IPS-20b (cell line): ENCODE measurements at regions not wholly inside any gene's neighbourhood (a gene's known extent, or its start where the extent isn't known, plus 50 kb on each side); places are given as distances from the start of the nearest gene placed in this dataset.

Experiments
- H3K27ac ChIP-seq: one replicate; pipeline ENCODE4 v1.5.1; 2013; ENCODE audit warnings: low read length
- H3K27me3 ChIP-seq: 2 replicates; pipeline ENCODE4 v1.6.1; 2013; ENCODE audit warnings: mild to moderate bottlenecking, low read length, inconsistent platforms; ENCODE audit not compliant: insufficient read depth
- H3K36me3 ChIP-seq: 2 replicates; pipeline ENCODE4 v1.6.1; 2013; ENCODE audit warnings: low read depth, mild to moderate bottlenecking, inconsistent platforms, low read length, moderate library complexity; ENCODE audit not compliant: insufficient read depth
- H3K4me1 ChIP-seq: 2 replicates; pipeline ENCODE4 v1.6.1; 2013; ENCODE audit warnings: mild to moderate bottlenecking, control low read depth, inconsistent platforms, low read length, moderate library complexity; ENCODE audit not compliant: insufficient read depth
- H3K4me3 ChIP-seq: 2 replicates; pipeline ENCODE4 v1.5.1; 2013; ENCODE audit warnings: mild to moderate bottlenecking, low read length, inconsistent platforms
- H3K9ac ChIP-seq: 2 replicates; pipeline ENCODE4 v1.6.1; 2013; ENCODE audit warnings: low read depth, mild to moderate bottlenecking, inconsistent platforms, low read length, moderate library complexity
- H3K9me3 ChIP-seq: 2 replicates; pipeline ENCODE4 v1.6.1; 2013; ENCODE audit warnings: mild to moderate bottlenecking, low read depth, low read length, inconsistent platforms; ENCODE audit not compliant: insufficient read depth

DNA sequence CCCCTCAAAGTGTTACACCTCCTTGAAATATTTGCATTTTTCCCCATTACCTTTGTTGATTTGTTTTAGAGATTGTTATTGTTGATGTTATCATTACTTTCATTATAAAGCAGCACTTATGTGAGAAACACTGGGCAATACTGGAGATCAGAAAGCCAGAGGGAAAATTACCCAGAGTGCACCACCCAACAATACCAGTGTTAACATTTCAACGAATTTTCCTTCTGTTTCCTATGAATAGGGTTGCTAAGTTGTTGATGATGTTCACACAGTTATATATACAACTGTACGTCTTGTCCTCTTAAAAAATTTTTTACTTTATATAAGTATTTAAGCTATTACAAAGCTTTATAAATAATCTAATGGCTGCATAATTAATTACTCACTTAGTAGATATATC lies 173.6 kb upstream of the UMPS start:
- H3K27ac ChIP-seq = no peak overlapping the region

DNA sequence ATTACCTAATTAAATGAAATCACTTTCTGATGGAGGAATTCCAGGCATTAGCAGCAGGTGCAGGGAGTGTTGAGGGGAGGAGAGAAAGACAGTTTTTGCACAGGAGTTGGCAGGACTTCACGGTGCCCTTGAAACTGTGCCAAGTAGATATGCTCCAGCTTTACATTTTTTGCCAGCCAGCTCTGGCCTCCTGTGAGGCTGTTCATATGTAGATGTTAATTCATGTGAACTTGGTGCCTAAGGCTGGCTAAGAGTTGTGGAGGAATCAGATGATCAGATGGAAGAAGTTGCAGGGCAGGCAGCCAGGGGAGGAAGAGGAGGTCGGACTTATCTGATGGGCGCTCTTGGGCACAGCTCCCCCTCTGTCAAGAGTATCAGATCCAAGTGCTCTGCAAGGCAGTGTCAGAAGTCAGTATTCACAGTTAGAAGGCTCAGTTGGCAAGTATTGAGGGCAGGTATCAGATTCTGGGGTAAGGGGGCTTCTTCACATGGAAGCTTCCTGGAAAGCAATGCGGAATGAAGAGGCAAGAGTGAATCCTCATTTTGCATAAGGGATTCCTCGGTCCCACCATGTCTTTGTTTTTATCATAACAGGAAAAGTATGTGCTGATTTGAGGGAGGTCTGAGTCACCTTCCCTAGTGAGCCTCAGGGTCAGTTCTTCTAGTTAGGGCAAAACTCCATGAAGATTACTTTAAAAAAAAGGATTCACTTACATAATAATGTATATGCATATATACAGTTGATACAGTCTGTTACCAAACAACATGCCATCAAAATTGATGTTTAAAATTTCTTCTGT lies 172.6 kb upstream of the UMPS start:
- H3K27ac ChIP-seq = no peak overlapping the region
- peaks cover 12% of the 10 kb centered on the region for H3K4me1 ChIP-seq
- no peaks in the 10 kb centered on the region for H3K27me3 ChIP-seq
- H3K4me3 ChIP-seq = no peak overlapping the region
- no peaks in the 10 kb centered on the region for H3K36me3 ChIP-seq
- H3K9me3 ChIP-seq = no peaks in the 10 kb centered on the region
- H3K9ac ChIP-seq = no peak overlapping the region

More for the DNA sequence above, 173.6 kb upstream of the UMPS start:
- Histone ChIP-seq H3K4me3 (no peak overlapping the region), H3K27me3 (no peaks in the 10 kb centered on the region), H3K36me3 (no peaks in the 10 kb centered on the region), H3K9ac (no peak overlapping the region), H3K4me1 (peaks cover 12% of the 10 kb centered on the region), H3K9me3 (no peaks in the 10 kb centered on the region)

DNA sequence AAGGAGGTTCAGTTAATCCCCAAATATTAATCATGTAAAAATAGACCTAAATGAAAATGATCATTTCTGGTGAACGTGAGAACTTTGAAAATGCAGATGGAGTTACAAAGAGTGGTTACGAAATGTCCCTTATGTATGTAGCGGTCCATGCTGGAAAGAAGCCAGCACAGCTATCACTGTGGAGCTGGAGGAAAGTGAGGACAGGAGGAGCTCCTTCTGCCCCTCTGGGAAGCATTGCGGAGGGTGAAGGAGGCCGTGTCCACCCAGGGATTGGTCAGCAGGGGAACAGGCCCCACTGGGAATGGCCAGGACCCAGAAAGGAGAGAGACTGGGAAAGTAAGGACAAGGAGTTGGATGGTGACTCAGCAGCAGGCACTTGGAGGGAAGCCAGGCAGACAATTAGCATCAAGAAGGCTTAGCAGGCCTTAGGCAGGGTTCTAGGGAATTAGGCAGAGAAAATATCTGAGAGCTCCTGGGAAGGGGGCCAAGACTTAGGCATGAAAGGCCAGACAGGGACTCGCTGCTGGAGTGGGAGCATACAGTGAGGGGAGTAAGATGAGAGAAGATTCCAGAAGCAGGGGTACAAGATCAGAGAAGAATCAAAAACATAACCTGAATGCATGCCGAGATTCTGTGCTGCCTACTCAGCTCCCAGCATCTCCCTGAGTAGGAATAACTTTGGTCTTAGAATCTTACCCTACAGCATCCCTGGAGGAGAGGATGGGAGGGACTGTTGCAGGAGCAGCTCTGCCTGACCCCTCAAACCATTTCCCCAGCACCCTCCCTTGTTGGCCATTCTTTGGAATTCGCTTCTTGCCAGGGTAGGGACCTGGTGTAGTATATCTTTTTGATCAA lies 171.0 kb upstream of the UMPS start:
- no peak overlapping the region for H3K9ac ChIP-seq
- H3K4me3 ChIP-seq = no peak overlapping the region
- H3K4me1 ChIP-seq = peaks cover 12% of the 10 kb centered on the region
- H3K36me3 ChIP-seq = no peaks in the 10 kb centered on the region
- H3K27ac ChIP-seq = no peak overlapping the region
- H3K27me3 ChIP-seq = no peaks in the 10 kb centered on the region
- no peaks in the 10 kb centered on the region for H3K9me3 ChIP-seq

DNA sequence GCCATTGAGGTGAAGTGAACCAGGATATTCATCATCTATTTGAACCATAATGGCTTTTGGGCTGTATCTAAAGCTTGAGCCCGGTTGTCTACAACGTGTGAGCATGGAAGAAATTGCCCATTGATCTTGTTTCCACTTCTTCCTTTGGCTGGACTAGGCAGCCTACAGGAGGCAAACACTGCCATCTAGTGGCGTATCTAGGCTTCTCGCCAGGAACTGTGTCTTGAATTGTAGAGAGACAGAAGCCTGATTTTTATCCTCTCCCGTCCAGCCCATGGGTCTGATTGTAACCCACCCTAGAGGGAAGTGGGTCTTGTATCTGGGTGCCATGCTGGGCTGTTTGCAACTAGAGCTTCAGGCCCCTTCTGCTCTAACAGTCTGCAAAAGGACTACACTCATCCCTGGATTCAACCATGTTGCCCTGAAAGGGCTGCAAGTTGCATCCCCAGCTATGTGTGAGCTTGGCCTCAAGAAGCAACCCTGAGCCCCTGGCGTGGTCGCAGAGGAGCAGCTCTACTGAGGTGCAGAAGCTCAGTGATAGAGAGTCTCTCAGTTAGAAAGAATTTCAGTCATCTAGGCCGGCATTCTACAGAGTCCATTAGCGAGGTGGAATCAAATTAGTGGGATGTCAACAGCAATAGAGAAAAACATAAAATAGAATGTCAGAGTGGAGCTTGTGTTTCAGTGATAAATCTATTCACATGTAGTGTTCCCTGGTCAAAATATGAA lies 170.2 kb upstream of the UMPS start:
- no peaks in the 10 kb centered on the region for H3K36me3 ChIP-seq
- H3K4me3 ChIP-seq = no peak overlapping the region
- peaks cover 12% of the 10 kb centered on the region for H3K4me1 ChIP-seq
- H3K9ac ChIP-seq = no peak overlapping the region
- H3K9me3 ChIP-seq = no peaks in the 10 kb centered on the region
- H3K27me3 ChIP-seq = no peaks in the 10 kb centered on the region
- no peak overlapping the region for H3K27ac ChIP-seq

DNA sequence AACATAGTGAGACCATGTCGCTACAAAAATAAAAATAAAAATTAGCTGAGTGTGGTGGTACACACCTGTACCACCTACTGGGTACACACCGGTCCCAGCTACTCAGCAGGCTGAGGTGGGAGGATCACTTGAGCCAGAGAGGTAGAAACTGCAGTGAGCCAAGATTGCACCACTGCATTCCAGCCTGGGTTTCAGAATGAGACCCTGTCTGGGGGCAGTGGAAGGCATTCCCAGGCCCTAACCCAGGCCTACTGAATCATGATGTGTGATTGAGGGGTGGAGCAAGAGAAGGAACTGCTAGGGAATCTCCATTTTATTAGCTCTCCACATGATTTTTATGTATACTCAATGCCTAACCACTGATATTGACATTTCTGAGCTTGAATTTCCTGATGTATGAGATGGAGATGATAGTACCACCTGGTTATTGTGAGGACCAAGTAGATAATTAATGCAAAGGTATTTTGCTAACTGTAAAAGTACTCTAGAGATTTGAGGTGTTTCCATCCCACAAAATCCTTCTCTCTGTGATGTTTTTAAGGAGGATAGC lies 169.5 kb upstream of the UMPS start:
- H3K9ac ChIP-seq = no peak overlapping the region
- H3K36me3 ChIP-seq = no peaks in the 10 kb centered on the region
- peaks cover 12% of the 10 kb centered on the region for H3K4me1 ChIP-seq
- peaks cover 7% of the 10 kb centered on the region; the same call in 1 of the 2 replicates for H3K27me3 ChIP-seq
- no peak overlapping the region for H3K27ac ChIP-seq
- no peaks in the 10 kb centered on the region for H3K9me3 ChIP-seq
- no peak overlapping the region for H3K4me3 ChIP-seq

DNA sequence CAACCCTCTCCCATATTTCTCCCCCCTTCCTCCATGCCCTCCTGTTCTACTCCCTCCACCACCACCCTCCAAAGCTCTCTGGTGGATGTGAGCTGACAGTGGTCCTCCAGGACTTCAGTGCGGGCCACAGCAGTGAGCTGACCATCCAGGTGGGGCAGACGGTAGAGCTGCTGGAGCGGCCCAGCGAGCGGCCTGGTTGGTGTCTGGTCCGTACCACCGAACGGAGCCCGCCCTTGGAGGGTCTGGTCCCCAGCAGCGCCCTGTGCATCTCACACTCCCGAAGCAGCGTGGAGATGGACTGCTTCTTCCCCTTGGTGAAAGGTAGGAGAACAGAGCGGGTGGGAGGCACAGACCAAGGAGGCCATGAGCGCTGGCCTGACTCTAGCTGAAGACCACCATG lies 167.5 kb upstream of the UMPS start:
- H3K4me3 ChIP-seq = no peak overlapping the region
- H3K4me1 ChIP-seq = 0 out of 2 replicates have a peak, but pooled peaks cover 5% of the 10 kb centered on the region
- peaks cover 7% of the 10 kb centered on the region; the same call in 1 of the 2 replicates for H3K27me3 ChIP-seq
- H3K9me3 ChIP-seq = no peaks in the 10 kb centered on the region
- H3K27ac ChIP-seq = no peak overlapping the region
- no peak overlapping the region for H3K9ac ChIP-seq
- H3K36me3 ChIP-seq = no peaks in the 10 kb centered on the region

DNA sequence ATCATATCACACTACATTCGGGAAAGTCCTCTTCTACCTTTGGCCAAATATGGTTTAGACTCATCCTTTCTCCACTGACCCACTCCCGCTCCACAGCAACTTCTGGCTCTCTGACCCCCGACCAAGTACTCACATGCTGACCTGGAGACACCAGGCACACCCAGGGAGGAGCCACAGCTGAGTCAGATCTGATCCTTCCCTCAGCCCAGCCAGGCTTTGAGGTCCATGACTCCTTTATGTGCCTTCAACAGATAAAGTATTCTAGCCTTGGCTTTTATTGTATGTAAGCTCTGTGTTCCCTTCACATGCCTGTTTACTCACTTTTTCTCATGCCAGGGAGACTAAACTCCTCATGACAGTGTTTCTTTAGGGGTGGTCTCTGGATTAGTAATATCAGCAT lies 166.9 kb upstream of the UMPS start:
- 0 out of 2 replicates have a peak, but pooled peaks cover 5% of the 10 kb centered on the region for H3K4me1 ChIP-seq
- no peak overlapping the region for H3K27ac ChIP-seq
- no peak overlapping the region for H3K9ac ChIP-seq
- no peak overlapping the region for H3K4me3 ChIP-seq
- peaks cover 7% of the 10 kb centered on the region; the same call in 1 of the 2 replicates for H3K27me3 ChIP-seq
- H3K36me3 ChIP-seq = no peaks in the 10 kb centered on the region
- no peaks in the 10 kb centered on the region for H3K9me3 ChIP-seq

DNA sequence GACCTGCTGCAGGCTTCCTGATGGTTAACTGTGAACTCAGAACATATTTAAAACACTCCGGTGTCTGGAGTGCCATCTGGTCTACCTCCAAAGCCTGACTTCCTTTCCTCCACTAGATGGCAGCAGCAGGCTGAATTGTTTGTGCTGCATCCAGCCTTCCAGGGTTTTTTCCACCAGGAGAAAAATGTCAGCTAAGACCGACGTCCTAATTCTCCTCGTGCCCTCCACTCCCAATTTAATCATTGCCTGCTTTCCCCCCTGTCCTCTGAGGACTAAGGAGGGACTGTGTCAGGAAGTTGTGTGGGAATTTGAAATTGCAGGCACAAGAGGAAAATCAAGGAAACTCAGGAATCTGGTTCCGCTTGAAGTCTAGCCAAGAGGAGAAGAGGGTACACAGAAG lies 165.2 kb upstream of the UMPS start:
- Histone ChIP-seq H3K36me3 (no peaks in the 10 kb centered on the region), H3K27me3 (peaks cover 7% of the 10 kb centered on the region; the same call in 1 of the 2 replicates), H3K9ac (no peak overlapping the region), H3K27ac (no peak overlapping the region), H3K4me1 (no peaks in the 10 kb centered on the region), H3K9me3 (no peaks in the 10 kb centered on the region), H3K4me3 (no peak overlapping the region)

DNA sequence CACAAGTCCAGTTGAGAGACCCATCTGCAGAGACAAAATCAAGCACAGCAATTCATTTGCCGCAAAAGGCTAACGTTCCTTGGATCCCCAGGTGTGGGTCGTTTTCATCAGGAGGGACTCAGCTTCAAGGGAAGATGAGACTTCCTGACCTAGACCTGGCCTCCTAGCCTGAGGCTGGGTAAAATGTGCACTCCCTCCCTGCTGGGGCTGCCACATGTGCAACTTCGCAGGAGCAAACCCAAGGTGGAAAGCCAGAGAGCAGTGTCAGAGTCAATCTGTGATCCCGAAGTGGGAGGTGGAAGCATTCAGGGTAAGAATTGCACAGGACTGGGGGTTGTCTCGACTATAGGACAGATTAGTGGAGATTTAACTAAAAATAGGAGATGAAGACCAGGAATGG lies 164.7 kb upstream of the UMPS start:
- Histone ChIP-seq H3K36me3 (no peaks in the 10 kb centered on the region), H3K27me3 (peaks cover 7% of the 10 kb centered on the region; the same call in 1 of the 2 replicates), H3K9me3 (no peaks in the 10 kb centered on the region), H3K4me1 (no peaks in the 10 kb centered on the region), H3K4me3 (no peak overlapping the region), H3K27ac (no peak overlapping the region), H3K9ac (no peak overlapping the region)

DNA sequence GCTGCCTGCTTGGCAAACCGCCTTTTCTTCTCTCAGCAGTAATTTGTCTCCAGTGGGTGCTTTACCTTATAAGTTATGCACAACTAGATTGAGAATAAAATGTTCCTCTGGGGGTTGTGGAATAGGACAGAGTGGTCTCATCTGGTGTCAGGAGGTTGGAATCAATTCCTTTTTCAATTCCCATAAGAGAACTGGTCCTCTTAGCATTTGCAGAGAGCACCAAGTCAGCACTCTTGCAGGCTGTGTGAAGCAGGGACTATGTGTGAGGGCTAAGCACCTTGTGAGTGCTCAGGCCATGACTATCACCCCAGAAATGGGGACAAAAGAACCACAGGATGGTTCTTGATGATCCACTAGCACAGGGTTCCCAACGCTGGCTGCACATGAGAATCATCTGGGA lies 163.6 kb upstream of the UMPS start:
- Histone ChIP-seq H3K4me1 (no peaks in the 10 kb centered on the region), H3K36me3 (no peaks in the 10 kb centered on the region), H3K9ac (no peak overlapping the region), H3K9me3 (no peaks in the 10 kb centered on the region), H3K27ac (no peak overlapping the region), H3K4me3 (no peak overlapping the region), H3K27me3 (peaks cover 7% of the 10 kb centered on the region; the same call in 1 of the 2 replicates)

DNA sequence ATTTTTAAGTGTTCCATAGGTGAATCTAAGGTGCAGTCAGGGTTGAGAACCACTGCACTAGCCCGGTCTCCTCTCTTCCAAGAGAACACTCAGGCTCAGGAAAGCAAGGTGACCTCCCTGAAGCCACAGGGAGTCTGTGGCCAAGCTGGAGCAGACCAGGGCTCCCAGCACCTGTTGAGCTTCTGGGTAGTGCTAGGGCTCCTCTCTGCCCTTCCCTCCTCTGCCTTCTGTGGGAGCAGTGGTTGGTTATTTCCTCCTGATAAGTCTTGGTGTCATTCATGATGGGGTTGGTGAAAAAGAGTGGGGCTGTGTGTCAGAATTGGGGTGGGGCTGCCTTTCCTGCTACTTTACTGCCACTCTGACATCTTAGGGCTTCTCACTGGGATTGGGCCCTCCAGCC lies 163.1 kb upstream of the UMPS start:
- Histone ChIP-seq H3K4me3 (no peak overlapping the region), H3K4me1 (no peaks in the 10 kb centered on the region), H3K27ac (no peak overlapping the region), H3K36me3 (no peaks in the 10 kb centered on the region), H3K9ac (no peak overlapping the region), H3K9me3 (no peaks in the 10 kb centered on the region), H3K27me3 (peaks cover 7% of the 10 kb centered on the region; the same call in 1 of the 2 replicates)
